NCI-H460 (cell line): ENCODE measurements at regions not wholly inside any gene's neighbourhood (a gene's known extent, or its start where the extent isn't known, plus 50 kb on each side); places are given as distances from the start of the nearest gene placed in this dataset.

Experiments used
- DNase-seq: peaks from one replicate; pipeline ENCODE4 v3.0.0-alpha.2; 2016; ENCODE audit warnings: low read depth; ENCODE audit errors: extremely low read depth

- DNase-seq: no peak
Observed at GRCh38 chr6:44500074-44500473, 112.6 kb downstream of the CDC5L start.

DNA sequence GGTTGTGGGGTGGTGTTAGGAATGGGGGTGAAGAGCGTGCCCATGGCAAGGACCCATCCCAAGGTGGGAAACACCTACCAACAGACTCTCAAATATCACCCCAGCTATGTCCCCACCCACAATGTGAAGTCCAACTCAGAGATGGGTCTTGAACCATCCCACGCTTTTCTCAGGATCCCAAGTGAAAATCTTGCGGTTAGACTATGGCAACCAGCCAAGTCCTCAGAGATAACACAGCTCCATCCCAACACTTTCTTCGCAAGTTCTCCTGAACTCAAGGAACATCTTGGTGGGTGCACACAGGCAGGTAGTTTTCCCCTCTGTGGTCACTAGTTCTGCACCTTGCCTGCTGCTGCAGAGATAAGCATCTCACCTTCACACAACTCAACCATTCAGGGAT is 116.0 kb downstream of the CDC5L start:
- DNase-seq: no peak

DNA sequence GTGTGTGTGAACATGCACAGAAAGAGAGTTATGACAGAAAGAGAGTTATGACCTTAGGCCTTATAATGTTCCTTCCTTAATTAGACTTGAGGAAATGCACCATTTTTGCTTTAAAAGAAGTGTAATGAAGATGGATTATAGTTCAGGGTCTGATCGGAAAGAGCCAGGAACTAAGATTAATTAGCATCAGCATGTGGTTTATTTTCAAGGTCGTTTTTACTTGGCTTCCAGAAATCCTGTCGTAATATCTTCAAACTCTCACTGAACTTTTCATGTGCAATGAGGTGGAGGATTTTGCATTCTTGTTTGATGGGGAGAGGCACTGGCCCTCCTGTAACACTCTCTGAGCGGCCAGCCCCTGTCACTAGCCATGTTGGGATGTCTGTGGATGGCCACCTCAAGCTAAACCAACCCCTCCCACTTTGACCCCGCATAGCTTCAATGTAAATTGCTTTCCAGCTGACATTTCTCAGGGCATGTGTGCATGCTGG is 116.8 kb downstream of the CDC5L start:
- no peak for DNase-seq

DNA sequence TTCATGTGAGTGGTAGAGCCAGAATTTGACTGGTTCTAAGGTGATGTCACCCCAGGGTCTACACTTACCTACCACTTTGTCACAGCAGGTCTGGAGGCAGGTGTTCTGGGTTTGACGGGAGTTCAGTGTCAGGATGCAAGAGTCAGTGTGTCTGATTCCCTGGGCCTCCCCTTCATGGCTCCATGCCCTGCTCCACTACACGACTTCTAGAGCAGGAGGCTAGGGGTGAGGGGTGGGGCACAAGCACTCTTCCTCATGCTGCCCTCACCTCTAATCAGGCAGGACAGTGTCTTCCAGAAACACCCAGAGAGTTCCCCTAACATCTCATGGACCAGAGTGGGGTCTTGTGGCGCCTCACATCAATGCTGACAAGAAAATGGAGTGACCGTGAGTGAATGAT is 118.2 kb downstream of the CDC5L start:
- DNase-seq: no peak

GRCh38 chr6:44507014-44507413 is 119.5 kb downstream of the CDC5L start:
- no peak for DNase-seq

DNA sequence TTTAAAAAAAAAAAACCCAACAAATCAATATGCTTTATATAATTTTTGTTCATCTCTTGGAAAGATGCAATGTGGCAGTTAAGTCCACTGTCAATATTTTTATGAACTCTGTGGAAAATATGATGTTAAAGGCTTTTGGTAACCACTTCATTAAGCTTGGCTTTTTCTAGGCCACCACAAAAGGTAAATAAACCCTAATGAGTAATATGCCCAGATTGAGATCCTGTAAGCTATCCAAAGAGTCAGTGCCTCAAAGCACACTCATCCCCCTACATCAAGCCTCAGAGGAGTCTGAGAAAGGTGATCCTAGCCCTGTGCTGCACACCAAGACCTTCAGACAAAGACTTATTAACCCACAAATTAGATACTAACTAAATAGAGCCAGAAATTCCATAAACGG is 121.1 kb downstream of the CDC5L start:
- DNase-seq: no peak

- no peak for DNase-seq
Observed at GRCh38 chr6:44511126-44511525, 123.6 kb downstream of the CDC5L start.

DNA sequence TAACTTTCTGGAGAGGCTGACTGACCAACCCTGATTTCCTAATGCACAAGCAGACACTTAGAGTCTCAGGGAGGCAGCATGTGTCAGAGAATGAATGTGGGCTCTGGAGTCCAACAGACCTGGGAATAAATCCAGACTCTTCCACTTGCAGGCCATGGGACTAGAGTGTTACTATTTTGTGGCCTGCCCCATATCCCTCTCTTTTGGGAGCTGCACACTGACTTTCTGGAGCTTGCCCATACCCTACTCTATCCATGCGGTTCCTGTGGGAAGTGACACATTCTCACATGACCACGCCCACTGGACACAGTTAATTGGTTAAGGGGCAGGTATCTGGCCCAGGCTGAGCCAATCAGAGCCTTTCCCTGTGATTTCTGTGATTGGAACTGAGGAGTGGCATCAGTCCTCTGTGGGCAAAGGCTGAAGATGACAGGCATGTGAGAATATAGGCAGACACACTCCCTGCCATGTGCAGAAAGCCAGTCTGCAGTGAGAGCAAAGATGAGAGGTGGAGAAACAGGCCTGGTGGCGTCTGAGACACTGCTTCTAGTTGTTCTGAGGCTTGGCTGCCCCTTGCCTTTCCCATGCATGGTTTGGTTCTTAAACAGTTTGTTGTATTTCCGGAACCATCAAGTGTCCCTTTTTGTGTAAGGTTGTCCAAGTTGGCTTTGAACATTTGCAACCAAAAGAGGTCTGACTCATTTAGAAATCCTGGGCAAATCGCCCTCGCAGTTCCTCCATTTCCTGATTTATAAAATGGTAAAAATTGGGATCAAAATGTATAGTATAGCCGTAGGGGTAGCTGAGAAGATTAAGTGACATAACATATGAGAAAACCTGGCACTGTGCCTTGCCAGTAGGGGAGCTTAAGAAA is 125.6 kb downstream of the CDC5L start:
- DNase-seq: no peak

- no peak for DNase-seq
Observed at GRCh38 chr6:44514085-44514484, 126.6 kb downstream of the CDC5L start.

- DNase-seq: no peak
Observed at GRCh38 chr6:44514576-44515193, 127.2 kb downstream of the CDC5L start.

DNA sequence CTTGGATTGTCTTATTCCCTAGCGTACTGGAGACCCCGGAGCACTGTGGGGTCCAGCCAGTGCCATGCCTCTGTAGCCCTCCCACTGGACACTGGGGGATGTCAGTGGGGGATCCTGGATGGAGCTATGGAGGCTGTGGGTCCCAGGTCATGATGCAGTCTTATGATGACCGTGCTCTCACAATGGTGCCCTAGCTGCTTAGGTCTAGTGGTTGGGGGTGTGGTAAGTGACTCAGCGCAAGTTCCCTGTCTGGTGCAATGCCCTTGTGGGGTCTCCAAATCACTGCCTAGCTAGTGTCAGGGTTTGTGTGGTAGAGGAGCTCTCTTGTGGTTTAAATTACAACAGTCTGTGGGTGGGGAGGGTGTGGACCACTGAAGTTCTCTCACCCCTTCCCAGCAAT is 135.4 kb downstream of the CDC5L start:
- no peak for DNase-seq

- no peak for DNase-seq
Observed at GRCh38 chr6:44524476-44525227, 137.1 kb downstream of the CDC5L start.

GRCh38 chr6:44525761-44526351 is 138.3 kb downstream of the CDC5L start:
- no peak for DNase-seq

DNA sequence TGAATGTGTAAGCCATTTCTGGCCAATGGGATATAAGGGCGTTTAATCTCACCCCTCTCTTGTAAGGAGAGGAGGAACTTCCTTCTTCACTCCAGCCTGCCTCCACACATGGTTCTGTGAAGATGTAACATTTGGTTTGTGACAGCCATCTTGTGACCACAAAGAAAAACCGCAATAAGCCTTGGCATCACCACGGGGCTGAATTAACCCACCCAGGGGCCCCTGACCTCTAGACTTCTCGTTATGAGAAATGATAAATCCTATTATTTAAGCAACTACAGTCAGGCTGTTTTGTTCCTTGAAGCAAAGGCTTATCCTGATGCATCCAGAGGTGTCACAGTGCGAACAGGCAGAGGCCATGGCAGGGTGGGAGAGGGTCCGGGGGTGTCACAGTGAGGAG is 139.7 kb downstream of the CDC5L start:
- DNase-seq: no peak

DNA sequence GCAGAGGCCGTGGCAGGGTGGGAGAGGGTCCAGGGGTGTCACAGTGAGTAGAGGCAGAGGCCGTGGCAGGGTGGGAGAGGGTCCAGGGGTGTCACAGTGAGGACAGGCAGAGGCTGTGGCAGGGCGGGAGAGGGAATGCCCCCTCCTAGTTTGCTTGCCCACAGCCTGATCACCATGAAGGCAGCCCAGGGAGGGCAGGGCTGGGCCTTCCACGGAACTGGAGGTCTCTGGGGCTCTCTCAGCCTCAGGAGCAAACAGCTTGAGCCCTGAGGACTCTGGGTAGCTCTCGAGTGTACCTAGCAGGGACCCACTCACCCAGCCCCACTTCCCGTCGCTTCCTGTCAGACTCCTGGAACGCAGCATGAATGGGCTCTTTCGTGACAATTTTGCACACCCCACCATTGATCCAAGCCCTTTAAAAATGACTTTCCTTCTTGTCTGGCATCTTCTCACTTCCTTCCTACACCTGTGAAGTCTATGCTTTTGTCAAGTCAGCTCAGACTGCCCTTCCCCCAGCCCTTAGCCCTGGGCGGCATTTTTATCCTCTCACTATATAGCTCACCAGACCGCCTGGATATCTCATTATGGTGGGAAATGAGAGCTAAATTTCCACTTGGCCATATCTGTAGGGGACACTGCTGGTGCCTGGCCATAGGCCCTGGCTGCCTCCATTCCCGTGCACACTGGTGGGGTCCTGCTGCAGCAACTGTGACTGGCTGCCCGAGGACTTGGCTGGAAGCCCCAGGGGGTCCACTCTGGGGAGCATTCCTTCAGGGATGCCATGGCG is 140.3 kb downstream of the CDC5L start:
- no peak for DNase-seq

- DNase-seq: no peak
Observed at GRCh38 chr6:44528370-44528644, 140.8 kb downstream of the CDC5L start.

- DNase-seq: no peak
Observed at GRCh38 chr6:44528716-44529115, 141.2 kb downstream of the CDC5L start.

- DNase-seq: no peak
Observed at GRCh38 chr6:44529146-44529905, 141.8 kb downstream of the CDC5L start.

- DNase-seq: no peak
Observed at GRCh38 chr6:44530209-44530909, 142.9 kb downstream of the CDC5L start.
